ENCODE measurements at regions not wholly inside any gene's neighbourhood (a gene's known extent, or its start where the extent isn't known, plus 50 kb on each side); places are given as distances from the start of the nearest gene placed in this dataset.
"Not testable (repeated sequence)": the region's sequence is repeated elsewhere in the genome, so short reads cannot be mapped to it uniquely, and the experiment has no call there.

GRCh38 chr7:50242111-50242510 is 62.4 kb upstream of the IKZF1 start:
- H3K4me3 ChIP-seq (ENCODE audit: low read depth in 2 of 2, low read length in 2 of 2); ATAC-seq; CTCF ChIA-PET; H3K27me3 ChIP-seq (ENCODE audit: control insufficient read depth, insufficient read depth, low read length); H3K36me3 ChIP-seq (ENCODE audit: control insufficient read depth, insufficient read depth, low read length); in situ Hi-C loops (cut with HindIII; ENCODE audit: low pct_unique_long_range_greater_than_20kb, low sequenced_read_pairs); intact Hi-C loops (cut with micrococcal nuclease; ENCODE audit: unreplicated experiment); POLR2A ChIA-PET; H3K27ac ChIP-seq (ENCODE audit: low read length); DNase-seq (ENCODE audit: low read depth, low spot score); BruUV-seq (replicated peaks); H3K4me1 ChIP-seq (ENCODE audit: control insufficient read depth, insufficient read depth, low read length): not testable (repeated sequence)
- H3K9me3 ChIP-seq (ENCODE audit: control insufficient read depth, insufficient read depth, low read depth, low read length) = peaks cover 15% of the 10 kb centered on the region; the same call in 1 of the 2 replicates

- H3K4me3 ChIP-seq (ENCODE audit: low read depth in 2 of 2, low read length in 2 of 2); H3K9me3 ChIP-seq (ENCODE audit: control insufficient read depth, insufficient read depth, low read depth, low read length); in situ Hi-C loops (cut with HindIII; ENCODE audit: low pct_unique_long_range_greater_than_20kb, low sequenced_read_pairs); BruUV-seq (replicated peaks); CTCF ChIA-PET; H3K4me1 ChIP-seq (ENCODE audit: control insufficient read depth, insufficient read depth, low read length); H3K27me3 ChIP-seq (ENCODE audit: control insufficient read depth, insufficient read depth, low read length); POLR2A ChIA-PET; H3K36me3 ChIP-seq (ENCODE audit: control insufficient read depth, insufficient read depth, low read length); DNase-seq (ENCODE audit: low read depth, low spot score); H3K27ac ChIP-seq (ENCODE audit: low read length); ATAC-seq; intact Hi-C loops (cut with micrococcal nuclease; ENCODE audit: unreplicated experiment): not testable (repeated sequence)
Observed at GRCh38 chr7:50240699-50241098, 63.8 kb upstream of the IKZF1 start.

- Histone ChIP-seq H3K27me3 (ENCODE audit: control insufficient read depth, insufficient read depth, low read length) (no peaks in the 10 kb centered on the region), H3K4me1 (ENCODE audit: control insufficient read depth, insufficient read depth, low read length) (no peaks in the 10 kb centered on the region), H3K27ac (ENCODE audit: low read length) (no peak overlapping the region), H3K36me3 (ENCODE audit: control insufficient read depth, insufficient read depth, low read length) (no peaks in the 10 kb centered on the region), H3K9me3 (ENCODE audit: control insufficient read depth, insufficient read depth, low read depth, low read length) (peaks cover 6% of the 10 kb centered on the region; the same call in 1 of the 2 replicates), H3K4me3 (ENCODE audit: low read depth in 2 of 2, low read length in 2 of 2) (no peak overlapping the region)
- in situ Hi-C loops (cut with HindIII; ENCODE audit: low pct_unique_long_range_greater_than_20kb, low sequenced_read_pairs) = no loop called here
- BruUV-seq (replicated peaks) = no TSS peak
- CTCF ChIA-PET = no interaction called here
- TF ChIP-seq, protein P1, sequence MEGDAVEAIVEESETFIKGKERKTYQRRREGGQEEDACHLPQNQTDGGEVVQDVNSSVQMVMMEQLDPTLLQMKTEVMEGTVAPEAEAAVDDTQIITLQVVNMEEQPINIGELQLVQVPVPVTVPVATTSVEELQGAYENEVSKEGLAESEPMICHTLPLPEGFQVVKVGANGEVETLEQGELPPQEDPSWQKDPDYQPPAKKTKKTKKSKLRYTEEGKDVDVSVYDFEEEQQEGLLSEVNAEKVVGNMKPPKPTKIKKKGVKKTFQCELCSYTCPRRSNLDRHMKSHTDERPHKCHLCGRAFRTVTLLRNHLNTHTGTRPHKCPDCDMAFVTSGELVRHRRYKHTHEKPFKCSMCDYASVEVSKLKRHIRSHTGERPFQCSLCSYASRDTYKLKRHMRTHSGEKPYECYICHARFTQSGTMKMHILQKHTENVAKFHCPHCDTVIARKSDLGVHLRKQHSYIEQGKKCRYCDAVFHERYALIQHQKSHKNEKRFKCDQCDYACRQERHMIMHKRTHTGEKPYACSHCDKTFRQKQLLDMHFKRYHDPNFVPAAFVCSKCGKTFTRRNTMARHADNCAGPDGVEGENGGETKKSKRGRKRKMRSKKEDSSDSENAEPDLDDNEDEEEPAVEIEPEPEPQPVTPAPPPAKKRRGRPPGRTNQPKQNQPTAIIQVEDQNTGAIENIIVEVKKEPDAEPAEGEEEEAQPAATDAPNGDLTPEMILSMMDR (IDR thresholded peaks at IDR 0.05) = peak; percentile 69; the same call in 1 of the 2 replicates
- no peak for TF ChIP-seq POLR2AphosphoS5 (IDR thresholded peaks at IDR 0.05; ENCODE audit: low read depth, low read length)
- no peak for DNase-seq (ENCODE audit: low read depth, low spot score)
- ATAC-seq = no peak
- POLR2A ChIA-PET = no interaction called here
- intact Hi-C loops (cut with micrococcal nuclease; ENCODE audit: unreplicated experiment) = no loop called here
Observed at GRCh38 chr7:50229964-50230363, 74.6 kb upstream of the IKZF1 start.

- H3K9me3 ChIP-seq (ENCODE audit: control insufficient read depth, insufficient read depth, low read depth, low read length) = peaks cover 6% of the 10 kb centered on the region; the same call in 1 of the 2 replicates
- H3K4me1 ChIP-seq (ENCODE audit: control insufficient read depth, insufficient read depth, low read length) = no peaks in the 10 kb centered on the region
- ATAC-seq (no peak), DNase-seq (ENCODE audit: low read depth, low spot score) (no peak)
- no peaks in the 10 kb centered on the region for H3K27me3 ChIP-seq (ENCODE audit: control insufficient read depth, insufficient read depth, low read length)
- in situ Hi-C loops (cut with HindIII; ENCODE audit: low pct_unique_long_range_greater_than_20kb, low sequenced_read_pairs) (no loop called here), intact Hi-C loops (cut with micrococcal nuclease; ENCODE audit: unreplicated experiment) (no loop called here)
- ChIA-PET CTCF (no interaction called here), POLR2A (no interaction called here)
- no peak for TF ChIP-seq SIN3A (IDR thresholded peaks at IDR 0.05; ENCODE audit: borderline replicate concordance, insufficient read depth, low read depth, low read length)
- TF ChIP-seq, protein P2, sequence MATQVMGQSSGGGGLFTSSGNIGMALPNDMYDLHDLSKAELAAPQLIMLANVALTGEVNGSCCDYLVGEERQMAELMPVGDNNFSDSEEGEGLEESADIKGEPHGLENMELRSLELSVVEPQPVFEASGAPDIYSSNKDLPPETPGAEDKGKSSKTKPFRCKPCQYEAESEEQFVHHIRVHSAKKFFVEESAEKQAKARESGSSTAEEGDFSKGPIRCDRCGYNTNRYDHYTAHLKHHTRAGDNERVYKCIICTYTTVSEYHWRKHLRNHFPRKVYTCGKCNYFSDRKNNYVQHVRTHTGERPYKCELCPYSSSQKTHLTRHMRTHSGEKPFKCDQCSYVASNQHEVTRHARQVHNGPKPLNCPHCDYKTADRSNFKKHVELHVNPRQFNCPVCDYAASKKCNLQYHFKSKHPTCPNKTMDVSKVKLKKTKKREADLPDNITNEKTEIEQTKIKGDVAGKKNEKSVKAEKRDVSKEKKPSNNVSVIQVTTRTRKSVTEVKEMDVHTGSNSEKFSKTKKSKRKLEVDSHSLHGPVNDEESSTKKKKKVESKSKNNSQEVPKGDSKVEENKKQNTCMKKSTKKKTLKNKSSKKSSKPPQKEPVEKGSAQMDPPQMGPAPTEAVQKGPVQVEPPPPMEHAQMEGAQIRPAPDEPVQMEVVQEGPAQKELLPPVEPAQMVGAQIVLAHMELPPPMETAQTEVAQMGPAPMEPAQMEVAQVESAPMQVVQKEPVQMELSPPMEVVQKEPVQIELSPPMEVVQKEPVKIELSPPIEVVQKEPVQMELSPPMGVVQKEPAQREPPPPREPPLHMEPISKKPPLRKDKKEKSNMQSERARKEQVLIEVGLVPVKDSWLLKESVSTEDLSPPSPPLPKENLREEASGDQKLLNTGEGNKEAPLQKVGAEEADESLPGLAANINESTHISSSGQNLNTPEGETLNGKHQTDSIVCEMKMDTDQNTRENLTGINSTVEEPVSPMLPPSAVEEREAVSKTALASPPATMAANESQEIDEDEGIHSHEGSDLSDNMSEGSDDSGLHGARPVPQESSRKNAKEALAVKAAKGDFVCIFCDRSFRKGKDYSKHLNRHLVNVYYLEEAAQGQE (IDR thresholded peaks at IDR 0.05; ENCODE audit: insufficient read depth in 1 of 2, low read depth in 2 of 2, low read length in 1 of 2) = no peak
- H3K27ac ChIP-seq (ENCODE audit: low read length) = no peak overlapping the region
- H3K4me3 ChIP-seq (ENCODE audit: low read depth in 2 of 2, low read length in 2 of 2) = no peak overlapping the region
- H3K36me3 ChIP-seq (ENCODE audit: control insufficient read depth, insufficient read depth, low read length) = no peaks in the 10 kb centered on the region
- no TSS peak for BruUV-seq (replicated peaks)
Observed at GRCh38 chr7:50228148-50228547, 76.4 kb upstream of the IKZF1 start.
